ENCODE measurements at regions not wholly inside any gene's neighbourhood (a gene's known extent, or its start where the extent isn't known, plus 50 kb on each side); places are given as distances from the start of the nearest gene placed in this dataset.
"Not testable (repeated sequence)": the region's sequence is repeated elsewhere in the genome, so short reads cannot be mapped to it uniquely, and the experiment has no call there.

GRCh38 chr1:228945885-228946284 is 210.6 kb downstream of the RHOU start:
- DNase-seq, result no peak

GRCh38 chr1:228949617-228950016 is 214.3 kb downstream of the RHOU start:
- DNase-seq, result not testable (repeated sequence)

- DNase-seq, result no peak
Measured at GRCh38 chr1:228953207-228953606, 217.9 kb downstream of the RHOU start.

GRCh38 chr1:228953808-228954207 is 218.5 kb downstream of the RHOU start:
- not testable (repeated sequence) for DNase-seq

- peak; percentile 51 to 67 (median 59) for DNase-seq
Measured at GRCh38 chr1:228955691-228956090, 220.4 kb downstream of the RHOU start.

- no peak for DNase-seq
Measured at GRCh38 chr1:228956864-228957263, 221.6 kb downstream of the RHOU start.

- no peak for DNase-seq
Measured at GRCh38 chr1:228957535-228957934, 222.3 kb downstream of the RHOU start.

- DNase-seq, result no peak
Measured at GRCh38 chr1:228958121-228958520, 222.8 kb downstream of the RHOU start.

GRCh38 chr1:228958741-228959140 is 223.5 kb downstream of the RHOU start:
- no peak for DNase-seq

- peak in 1 of 3 donors; percentile 39 for DNase-seq
Measured at GRCh38 chr1:228960705-228961104, 225.4 kb downstream of the RHOU start.

GRCh38 chr1:228961511-228961910 is 226.2 kb downstream of the RHOU start:
- DNase-seq, result peak; percentile 43 to 65 (median 63)

- DNase-seq, result no peak
Measured at GRCh38 chr1:228963795-228964177, 228.5 kb downstream of the RHOU start.

GRCh38 chr1:228964178-228965089 is 229.2 kb downstream of the RHOU start:
- DNase-seq, result no peak

- DNase-seq, result no peak
Measured at GRCh38 chr1:228968891-228969606, 233.8 kb downstream of the RHOU start.

- DNase-seq, result no peak
Measured at GRCh38 chr1:228969953-228970800, 234.9 kb downstream of the RHOU start.

- DNase-seq, result peak; percentile 39 to 54 (median 54)
Measured at GRCh38 chr1:228972576-228972975, 237.3 kb downstream of the RHOU start.

- DNase-seq, result no peak
Measured at GRCh38 chr1:228974273-228974672, 239.0 kb downstream of the RHOU start.

GRCh38 chr1:228975238-228975907 is 240.1 kb downstream of the RHOU start:
- no peak for DNase-seq

- DNase-seq, result no peak
Measured at GRCh38 chr1:228976316-228976715, 241.0 kb downstream of the RHOU start.

GRCh38 chr1:228977307-228977706 is 242.0 kb downstream of the RHOU start:
- no peak for DNase-seq

GRCh38 chr1:228977741-228978140 is 242.5 kb downstream of the RHOU start:
- no peak for DNase-seq
